Mesodermal cell (in vitro differentiated cells): ENCODE measurements at regions not wholly inside any gene's neighbourhood (a gene's known extent, or its start where the extent isn't known, plus 50 kb on each side); places are given as distances from the start of the nearest gene placed in this dataset.

Source experiments
- H3K27ac ChIP-seq: 2 replicates; pipeline ENCODE4 v1.7.0; 2013; ENCODE audit warnings: mild to moderate bottlenecking, low read depth, low read length, moderate library complexity; ENCODE audit not compliant: severe bottlenecking
- H3K36me3 ChIP-seq: 2 replicates; pipeline ENCODE4 v1.7.1; 2013; ENCODE audit warnings: mild to moderate bottlenecking, low read length, moderate library complexity; ENCODE audit not compliant: control insufficient read depth, insufficient read depth
- H3K4me1 ChIP-seq: one replicate; pipeline ENCODE4 v1.7.1; 2013; ENCODE audit warnings: mild to moderate bottlenecking, low read length; ENCODE audit not compliant: insufficient read depth, control insufficient read depth, poor library complexity, severe bottlenecking
- H3K4me3 ChIP-seq: 2 replicates; pipeline ENCODE4 v1.7.0; 2013; ENCODE audit warnings: low read length, control low read depth, mild to moderate bottlenecking; ENCODE audit not compliant: insufficient read depth, poor library complexity, severe bottlenecking; ENCODE audit errors: extremely low read depth
- H3K9me3 ChIP-seq: 2 replicates; pipeline ENCODE4 v1.7.1; 2013; ENCODE audit warnings: mild to moderate bottlenecking, low read length, moderate library complexity; ENCODE audit not compliant: control insufficient read depth
- WGBS, 2 experiments: methylation state at CpG; one replicate each; pipeline ENCODE4 v1.1.5; 2013; ENCODE audit warnings: missing lambda C conversion rate in 2 of 2; ENCODE audit not compliant: insufficient coverage in 2 of 2; 5-methylcytosine and 5-hydroxymethylcytosine counted together

DNA sequence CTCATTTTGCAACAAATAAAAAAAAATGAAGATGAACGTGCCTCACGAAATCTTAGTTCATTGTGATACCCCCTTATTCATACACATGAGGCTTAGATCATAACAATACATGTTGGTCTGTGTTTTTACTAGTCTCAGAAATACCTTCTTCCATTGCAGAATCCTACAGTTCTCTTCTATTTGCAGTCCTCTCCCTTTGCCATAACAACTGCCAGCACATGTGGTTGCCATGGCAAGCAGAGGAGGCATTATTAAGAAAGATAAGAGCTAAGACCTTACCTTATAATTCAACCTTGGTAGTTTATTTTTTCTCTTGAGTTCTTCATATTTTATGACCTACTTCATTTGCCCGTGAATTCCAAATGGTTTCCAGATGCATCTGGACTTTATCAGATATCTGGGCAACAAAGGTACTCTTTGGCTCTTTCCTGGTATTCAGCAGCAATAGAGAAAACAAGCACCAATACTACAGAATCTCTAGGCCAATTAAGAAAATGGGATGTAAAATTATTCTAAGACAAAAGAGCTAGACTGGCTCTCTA, 524.0 kb downstream of the CMPK2 start:
- Histone ChIP-seq H3K4me3 (no peak overlapping the region), H3K4me1 (no peaks in the 10 kb centered on the region), H3K9me3 (no peaks in the 10 kb centered on the region), H3K27ac (no peak overlapping the region), H3K36me3 (no peaks in the 10 kb centered on the region)
- 100% methylated on average over 2 of the region's 3 CpGs; no CpG with 5 or more reads in 1 of the 2 experiments for WGBS, 2 experiments

DNA sequence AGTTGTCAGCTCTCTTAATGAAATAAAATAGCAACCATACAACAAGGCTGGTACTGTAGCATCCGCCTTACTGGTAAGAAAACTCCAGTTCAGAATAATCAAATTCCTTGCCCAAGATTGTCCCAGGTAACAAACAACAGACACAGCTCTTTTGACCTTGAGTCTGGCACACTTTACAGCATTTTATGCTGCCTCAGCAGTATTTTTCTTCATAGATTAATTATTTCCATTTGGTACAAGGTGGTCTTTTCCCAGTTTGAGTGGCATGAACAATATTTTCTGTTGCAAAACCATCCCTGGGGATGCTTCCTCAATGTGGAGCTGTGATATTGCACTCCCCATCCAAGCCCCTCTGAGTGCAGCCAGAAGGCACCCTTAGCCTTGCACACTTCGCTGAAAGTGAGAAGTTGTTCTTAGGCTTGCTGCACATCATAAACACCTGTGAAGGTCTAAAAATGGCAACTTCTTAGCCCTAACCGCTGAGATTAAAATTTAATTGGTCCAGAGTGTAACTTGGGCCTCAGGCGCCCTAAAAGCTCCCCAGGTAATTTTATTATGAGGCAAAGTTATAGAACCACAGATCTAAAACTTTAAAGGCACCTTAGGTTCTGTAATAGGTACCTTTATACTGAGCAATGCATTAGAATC, 523.3 kb downstream of the CMPK2 start:
- no peaks in the 10 kb centered on the region for H3K4me1 ChIP-seq
- H3K36me3 ChIP-seq, result no peaks in the 10 kb centered on the region
- H3K4me3 ChIP-seq, result no peak overlapping the region
- no peak overlapping the region for H3K27ac ChIP-seq
- WGBS, 2 experiments, result 91 to 93% methylated on average over 2 to 3 of the region's 4 CpGs
- H3K9me3 ChIP-seq, result no peaks in the 10 kb centered on the region

DNA sequence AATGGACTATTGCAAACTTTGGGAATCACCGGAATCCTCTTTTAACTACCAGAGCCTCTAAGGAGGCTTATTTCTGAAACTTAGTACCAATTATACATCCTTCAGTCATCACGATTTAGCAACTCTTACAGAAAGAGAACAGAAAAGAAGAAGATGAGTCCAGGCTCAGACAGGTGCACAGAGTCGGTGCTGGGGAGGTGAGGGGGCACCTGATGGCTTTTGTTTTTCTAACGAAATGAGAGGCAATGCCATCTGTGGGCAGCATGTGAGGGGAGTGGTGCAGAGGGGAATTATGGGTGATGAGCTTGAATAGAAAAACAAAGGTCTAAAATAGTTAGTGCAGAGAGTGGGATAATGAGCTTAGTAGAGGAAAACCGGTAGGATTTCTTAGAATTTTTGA, 522.6 kb downstream of the CMPK2 start:
- Histone ChIP-seq H3K4me3 (no peak overlapping the region), H3K9me3 (no peaks in the 10 kb centered on the region), H3K27ac (no peak overlapping the region), H3K36me3 (no peaks in the 10 kb centered on the region), H3K4me1 (no peaks in the 10 kb centered on the region)
- WGBS, 2 experiments, result 87 to 91% methylated on average over 1 to 3 of the region's 5 CpGs

DNA sequence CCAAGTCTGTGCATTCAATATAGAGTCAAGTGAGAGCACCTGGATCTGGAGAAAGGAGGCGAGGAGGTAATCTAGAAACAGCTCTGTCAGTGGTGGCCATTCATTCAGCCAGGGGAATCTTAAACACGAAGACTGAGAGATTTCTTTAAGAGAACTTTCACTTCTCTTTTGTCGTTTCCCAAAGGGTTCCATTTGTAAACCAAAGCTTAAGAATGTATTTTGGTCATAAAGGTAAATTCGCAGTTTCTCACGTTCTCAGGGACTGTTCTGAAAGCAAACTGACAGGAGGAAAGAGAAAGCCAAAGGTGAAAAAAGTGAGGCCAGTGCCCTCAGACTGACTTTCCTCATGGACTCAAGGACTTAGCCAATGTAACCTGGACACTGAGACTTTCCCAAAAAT, 513.5 kb downstream of the CMPK2 start:
- no peak overlapping the region for H3K4me3 ChIP-seq
- no peaks in the 10 kb centered on the region for H3K4me1 ChIP-seq
- H3K9me3 ChIP-seq, result no peaks in the 10 kb centered on the region
- WGBS, 2 experiments, result 90 to 97% methylated on average over 4 to 5 of the region's 5 CpGs
- H3K36me3 ChIP-seq, result no peaks in the 10 kb centered on the region
- no peak overlapping the region for H3K27ac ChIP-seq

DNA sequence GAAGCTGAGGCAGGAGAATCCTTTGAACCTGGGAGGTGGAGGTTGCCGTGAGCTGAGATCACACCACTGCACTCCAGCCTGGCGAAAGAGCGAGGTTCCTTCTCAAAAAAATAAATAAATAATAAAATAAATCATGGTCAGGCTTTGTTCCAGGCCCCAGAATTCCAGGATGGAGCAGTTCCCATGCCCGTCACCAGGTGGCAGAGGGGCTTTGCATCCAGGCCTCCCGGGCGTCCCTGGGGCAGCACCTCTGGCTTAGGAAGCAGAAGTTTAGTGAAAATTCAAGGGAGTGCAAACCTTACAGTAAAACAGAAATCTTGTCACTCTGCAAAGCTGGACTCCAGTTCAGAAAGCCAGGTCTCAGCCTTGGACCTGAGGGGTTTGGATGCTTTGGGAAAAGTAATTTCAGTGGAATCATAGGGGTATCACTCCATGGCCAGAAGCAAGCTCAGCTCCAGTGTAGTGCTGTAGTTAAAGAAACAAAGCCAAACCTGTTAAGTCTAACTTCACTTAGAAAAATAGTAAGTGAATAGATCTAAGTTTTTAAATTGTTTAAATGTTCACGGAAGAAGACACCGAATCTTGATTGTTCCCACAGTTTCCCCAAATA, 512.7 kb downstream of the CMPK2 start:
- no peaks in the 10 kb centered on the region for H3K4me1 ChIP-seq
- no peak overlapping the region for H3K4me3 ChIP-seq
- WGBS, 2 experiments, result 17% methylated on average over 3 of the region's 8 CpGs; no CpG with 5 or more reads in 1 of the 2 experiments
- H3K27ac ChIP-seq, result no peak overlapping the region
- no peaks in the 10 kb centered on the region for H3K9me3 ChIP-seq
- H3K36me3 ChIP-seq, result no peaks in the 10 kb centered on the region

DNA sequence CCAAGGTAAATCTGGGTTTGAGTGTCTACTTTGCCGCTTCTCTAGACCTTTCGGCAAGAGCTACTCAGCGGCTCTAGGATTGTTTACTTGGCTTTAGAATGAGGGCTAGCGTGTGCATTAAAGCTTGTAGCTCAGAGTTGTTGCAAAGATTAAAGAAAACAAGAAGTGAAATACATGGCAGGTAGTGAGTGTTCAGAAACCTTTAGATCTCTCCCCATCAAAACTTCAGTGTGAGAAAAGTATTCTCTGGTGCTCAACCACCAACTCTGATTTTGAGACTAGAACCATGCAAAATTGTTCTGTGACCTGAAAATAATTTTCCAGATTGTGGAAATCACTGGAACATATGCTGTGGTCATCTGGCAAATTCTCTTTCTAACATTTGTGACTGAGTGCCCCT, 512.0 kb downstream of the CMPK2 start:
- 93 to 94% methylated on average over 3 to 4 of the region's 4 CpGs for WGBS, 2 experiments
- Histone ChIP-seq H3K36me3 (no peaks in the 10 kb centered on the region), H3K4me1 (no peaks in the 10 kb centered on the region), H3K27ac (no peak overlapping the region), H3K9me3 (no peaks in the 10 kb centered on the region), H3K4me3 (no peak overlapping the region)

DNA sequence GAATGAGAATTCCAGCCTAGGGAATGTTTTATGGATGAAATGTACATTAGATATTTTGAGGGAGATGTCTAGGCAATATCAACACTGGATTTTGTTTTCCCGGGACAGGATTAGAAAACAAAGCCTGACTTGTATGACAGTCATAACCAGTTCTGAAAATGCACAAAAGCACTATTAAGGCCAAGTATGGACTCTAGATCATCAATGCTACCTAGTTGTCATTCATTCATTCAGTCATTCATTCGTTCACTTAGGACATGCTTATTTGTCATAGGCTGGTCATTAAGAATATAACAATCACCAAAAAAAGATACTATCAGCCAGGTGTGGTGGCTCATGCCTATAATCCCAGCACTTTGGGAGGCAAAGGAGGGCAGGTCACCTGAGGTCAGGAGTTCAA, 511.2 kb downstream of the CMPK2 start:
- no peaks in the 10 kb centered on the region for H3K36me3 ChIP-seq
- no peak overlapping the region for H3K4me3 ChIP-seq
- H3K9me3 ChIP-seq, result no peaks in the 10 kb centered on the region
- H3K4me1 ChIP-seq, result no peaks in the 10 kb centered on the region
- WGBS, 2 experiments, result 90 to 95% methylated on average over 2 of the region's 2 CpGs
- H3K27ac ChIP-seq, result no peak overlapping the region

DNA sequence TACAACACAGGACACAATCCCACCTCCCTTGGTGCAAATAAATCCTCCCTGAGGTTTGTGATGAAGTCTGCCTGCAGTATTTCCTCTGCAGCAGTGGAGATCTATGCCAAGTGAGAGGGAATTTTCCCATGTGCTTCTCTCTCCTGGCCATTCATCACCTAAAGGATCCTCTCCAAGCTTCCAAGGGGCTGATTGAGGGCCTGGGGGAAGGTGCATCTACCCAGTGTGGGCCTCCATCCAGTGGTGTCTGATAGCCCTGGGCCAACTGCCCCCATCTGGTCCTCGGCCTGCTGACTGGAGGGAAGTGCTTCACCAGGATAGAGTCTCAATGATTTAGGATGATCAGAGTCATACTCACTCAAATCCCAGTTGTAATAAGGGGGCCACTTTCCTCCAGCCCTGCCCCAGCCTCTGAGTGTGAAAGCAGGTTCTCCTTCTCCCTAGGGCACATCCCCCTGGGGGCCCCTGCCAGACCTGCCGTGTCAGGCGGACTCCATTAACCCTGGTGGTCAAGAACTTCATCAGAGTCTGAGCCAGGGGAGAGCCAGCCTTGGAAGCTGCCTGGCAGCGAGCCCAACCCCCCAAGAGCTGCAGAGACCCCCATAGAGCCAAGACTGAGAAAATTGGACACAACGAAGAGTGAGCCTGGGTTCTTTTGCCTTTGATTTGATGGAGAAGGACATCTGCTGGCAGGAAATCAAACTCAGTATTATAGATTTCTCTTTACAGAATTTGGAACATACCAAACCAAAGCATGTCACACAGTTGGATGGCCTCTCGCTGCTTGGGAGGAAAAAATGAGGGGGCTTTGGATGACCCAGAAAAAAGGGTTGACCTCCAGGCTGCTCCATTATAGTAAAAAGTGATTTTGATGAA, 509.6 kb downstream of the CMPK2 start:
- 80 to 100% methylated on average over 4 to 5 of the region's 6 CpGs for WGBS, 2 experiments
- H3K4me1 ChIP-seq, result no peaks in the 10 kb centered on the region
- H3K4me3 ChIP-seq, result no peak overlapping the region
- no peak overlapping the region for H3K27ac ChIP-seq
- no peaks in the 10 kb centered on the region for H3K9me3 ChIP-seq
- no peaks in the 10 kb centered on the region for H3K36me3 ChIP-seq

DNA sequence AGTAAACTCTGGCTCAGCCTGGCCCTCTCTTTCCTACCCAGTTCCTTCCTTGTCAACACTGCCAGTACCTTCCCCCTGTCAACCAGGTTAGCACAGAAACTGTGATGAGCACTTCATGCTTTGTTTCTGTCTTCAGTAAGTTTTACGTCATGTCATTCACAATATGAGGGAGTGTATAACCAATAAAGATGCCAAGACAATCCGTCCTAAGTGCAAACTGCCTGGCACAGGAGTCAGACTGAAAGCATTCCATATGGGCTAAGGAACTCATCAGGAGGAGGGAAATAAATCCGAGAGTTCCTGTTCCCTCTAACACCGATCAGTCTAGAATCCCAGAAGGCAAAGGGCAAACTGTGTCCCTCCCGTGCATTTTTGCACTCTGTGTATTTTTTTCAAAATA, 507.2 kb downstream of the CMPK2 start:
- no peaks in the 10 kb centered on the region for H3K36me3 ChIP-seq
- no peaks in the 10 kb centered on the region for H3K9me3 ChIP-seq
- 95 to 97% methylated on average over 3 to 4 of the region's 5 CpGs for WGBS, 2 experiments
- H3K4me1 ChIP-seq, result no peaks in the 10 kb centered on the region
- no peak overlapping the region for H3K27ac ChIP-seq
- H3K4me3 ChIP-seq, result no peak overlapping the region

DNA sequence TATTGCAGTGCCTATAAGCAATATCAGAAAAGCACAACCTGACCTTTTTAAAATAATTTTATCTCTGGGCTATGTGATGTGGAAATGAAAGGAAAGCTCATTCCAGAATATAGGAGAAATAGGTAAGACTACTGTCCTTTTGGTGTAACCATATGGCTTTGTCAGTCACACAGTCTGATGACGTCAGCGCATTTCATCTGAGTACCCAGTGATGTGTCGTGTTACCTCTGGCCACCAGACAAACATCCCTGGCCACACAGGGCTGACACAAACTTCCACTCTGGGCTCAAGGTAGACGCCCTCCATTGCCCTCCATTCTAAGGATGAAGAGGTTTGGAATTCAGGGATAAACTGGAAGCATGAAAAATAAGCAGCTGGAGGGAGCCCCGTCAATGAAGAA, 506.7 kb downstream of the CMPK2 start:
- Histone ChIP-seq H3K9me3 (no peaks in the 10 kb centered on the region), H3K36me3 (no peaks in the 10 kb centered on the region), H3K27ac (no peak overlapping the region), H3K4me1 (no peaks in the 10 kb centered on the region), H3K4me3 (no peak overlapping the region)
- 100% methylated on average over 2 of the region's 5 CpGs; no CpG with 5 or more reads in 1 of the 2 experiments for WGBS, 2 experiments
